PC-3 (cell line): ENCODE measurements at regions not wholly inside any gene's neighbourhood (a gene's known extent, or its start where the extent isn't known, plus 50 kb on each side); places are given as distances from the start of the nearest gene placed in this dataset.

ENCODE experiments used
- CTCF ChIP-seq: fragments of 300-600 bp; sonication (generic); conservative IDR thresholded peaks from 2 replicates; pipeline ENCODE4 v1.5.1; 2017; ENCODE audit warnings: antibody characterized with exemption, low read depth, mild to moderate bottlenecking, low read length
- EZH2 ChIP-seq: fragments of 300-600 bp; sonication (generic); IDR thresholded peaks from one replicate; pipeline ENCODE4 v1.6.1; 2017; ENCODE audit warnings: antibody characterized with exemption, mild to moderate bottlenecking, low read length; ENCODE audit not compliant: unreplicated experiment

GRCh38 chr6:134707342-134708031, 242.4 kb downstream of the ALDH8A1 start:
- TF ChIP-seq CTCF (no peak), EZH2 (no peak)
